Glutamatergic neuron (in vitro differentiated cells): ENCODE measurements at regions not wholly inside any gene's neighbourhood (a gene's known extent, or its start where the extent isn't known, plus 50 kb on each side); places are given as distances from the start of the nearest gene placed in this dataset.

Experiments
- DNase-seq: peaks from one replicate; pipeline ENCODE4 v3.0.0; 2022
- H3K27ac Mint-ChIP-seq: one replicate; pipeline ENCODE4 v1.8.0; 2020; ENCODE audit warnings: mild to moderate bottlenecking, mixed read lengths, inconsistent platforms; ENCODE audit not compliant: unreplicated experiment
- H3K27me3 Mint-ChIP-seq: one replicate; pipeline ENCODE4 v1.8.0; 2020; ENCODE audit warnings: mild to moderate bottlenecking, moderate library complexity, mixed read lengths, inconsistent platforms; ENCODE audit not compliant: unreplicated experiment
- H3K36me3 Mint-ChIP-seq: one replicate; pipeline ENCODE4 v1.8.0; 2020; ENCODE audit warnings: mild to moderate bottlenecking, mixed read lengths, inconsistent platforms; ENCODE audit not compliant: unreplicated experiment
- H3K4me1 Mint-ChIP-seq: one replicate; pipeline ENCODE4 v1.8.0; 2020; ENCODE audit warnings: mild to moderate bottlenecking, low read depth, mixed read lengths, inconsistent platforms; ENCODE audit not compliant: unreplicated experiment
- H3K4me3 Mint-ChIP-seq: one replicate; pipeline ENCODE4 v1.8.0; 2020; ENCODE audit warnings: mild to moderate bottlenecking, mixed read lengths, inconsistent platforms; ENCODE audit not compliant: unreplicated experiment
- H3K9me3 Mint-ChIP-seq: one replicate; pipeline ENCODE4 v1.8.0; 2020; ENCODE audit warnings: mild to moderate bottlenecking, moderate library complexity, mixed read lengths, inconsistent platforms; ENCODE audit not compliant: unreplicated experiment
- CTCF ChIP-seq: fragments of 200-600 bp; sonication (generic); IDR thresholded peaks from one replicate; pipeline ENCODE4 v1.5.0; 2021; ENCODE audit not compliant: partially characterized antibody, unreplicated experiment

- Mint-ChIP-seq H3K9me3 (peaks cover 2% of the 10 kb centered on the region), H3K4me3 (no peak overlapping the region), H3K4me1 (no peaks in the 10 kb centered on the region), H3K27me3 (peaks cover 2% of the 10 kb centered on the region), H3K36me3 (peaks cover 6% of the 10 kb centered on the region), H3K27ac (no peak overlapping the region)
- no peak for TF ChIP-seq CTCF
- no peak for DNase-seq
These were observed 72.5 kb downstream of the PRLHR start for GRCh38 chr10:118522791-118523498.

GRCh38 chr10:118521415-118522117 is 73.9 kb downstream of the PRLHR start:
- no peak overlapping the region for H3K27ac Mint-ChIP-seq
- H3K27me3 Mint-ChIP-seq: peaks cover 2% of the 10 kb centered on the region
- H3K4me1 Mint-ChIP-seq: no peaks in the 10 kb centered on the region
- H3K9me3 Mint-ChIP-seq: peaks cover 3% of the 10 kb centered on the region
- DNase-seq: no peak
- peaks cover 6% of the 10 kb centered on the region for H3K36me3 Mint-ChIP-seq
- no peak overlapping the region for H3K4me3 Mint-ChIP-seq
- TF ChIP-seq CTCF: no peak

- Mint-ChIP-seq H3K9me3 (peaks cover 3% of the 10 kb centered on the region), H3K27ac (no peak overlapping the region), H3K4me3 (no peak overlapping the region), H3K27me3 (no peaks in the 10 kb centered on the region), H3K36me3 (peaks cover 10% of the 10 kb centered on the region), H3K4me1 (no peaks in the 10 kb centered on the region)
- DNase-seq: no peak
- TF ChIP-seq CTCF: no peak
These were observed 75.2 kb downstream of the PRLHR start for GRCh38 chr10:118520116-118520742.

GRCh38 chr10:118518095-118518494 is 77.4 kb downstream of the PRLHR start:
- no peak overlapping the region for H3K4me3 Mint-ChIP-seq
- no peak overlapping the region for H3K27ac Mint-ChIP-seq
- peaks cover 3% of the 10 kb centered on the region for H3K9me3 Mint-ChIP-seq
- H3K36me3 Mint-ChIP-seq: peaks cover 10% of the 10 kb centered on the region
- no peaks in the 10 kb centered on the region for H3K4me1 Mint-ChIP-seq
- H3K27me3 Mint-ChIP-seq: no peaks in the 10 kb centered on the region
- no peak for TF ChIP-seq CTCF
- no peak for DNase-seq

- no peaks in the 10 kb centered on the region for H3K4me1 Mint-ChIP-seq
- H3K27ac Mint-ChIP-seq: no peak overlapping the region
- H3K4me3 Mint-ChIP-seq: no peak overlapping the region
- peaks cover 3% of the 10 kb centered on the region for H3K9me3 Mint-ChIP-seq
- DNase-seq: no peak
- H3K27me3 Mint-ChIP-seq: no peaks in the 10 kb centered on the region
- no peak for TF ChIP-seq CTCF
- H3K36me3 Mint-ChIP-seq: peaks cover 10% of the 10 kb centered on the region
These were observed 78.7 kb downstream of the PRLHR start for GRCh38 chr10:118516716-118517115.
